ENCODE measurements at regions not wholly inside any gene's neighbourhood (a gene's known extent, or its start where the extent isn't known, plus 50 kb on each side); places are given as distances from the start of the nearest gene placed in this dataset.

GRCh38 chr12:61385771-61386170 lies 874.4 kb upstream of the USP15 start:
- RAD21 ChIA-PET (ENCODE audit: low non-redundant PET in 1 of 2, low total read pairs in 2 of 2, uncharacterized antibody in 2 of 2, unreplicated experiment in 2 of 2), result no interaction called here
- Histone ChIP-seq H3K27me3 (ENCODE audit: insufficient read depth, low read length) (no peaks in the 10 kb centered on the region), H3K4me3 (replicated peaks in 1 of 2; ENCODE audit: low read depth in 1 of 2, low read length in 2 of 2) (no peak overlapping the region), H2AFZ (ENCODE audit: low read depth, low read length, poor library complexity, severe bottlenecking) (no peak overlapping the region), H3K4me1 (ENCODE audit: control insufficient read depth in 1 of 2, insufficient read depth in 2 of 2, low read length in 2 of 2) (no peaks in the 10 kb centered on the region), H3K4me2 (ENCODE audit: low read length) (no peak overlapping the region), H3K9me3 (ENCODE audit: control insufficient read depth in 1 of 2, insufficient read depth in 1 of 2, low read depth in 1 of 2, low read length in 2 of 2) (no peaks in the 10 kb centered on the region), H3K9ac (ENCODE audit: low read length) (no peak overlapping the region), H3K9me2 (ENCODE audit: insufficient read depth) (no peaks in the 10 kb centered on the region), H4K20me1 (ENCODE audit: insufficient read depth) (no peaks in the 10 kb centered on the region), H3K36me3 (ENCODE audit: control insufficient read depth in 1 of 2, insufficient read depth in 2 of 2, low read length in 2 of 2) (no peaks in the 10 kb centered on the region), H3K27ac (ENCODE audit: low read depth, low read length) (no peak overlapping the region), H3K79me2 (ENCODE audit: insufficient read depth, low read length) (no peaks in the 10 kb centered on the region)
- intact Hi-C loops (cut with micrococcal nuclease), result no loop called here
- DNase-seq (ENCODE audit: low read depth, low spot score) (no peak), ATAC-seq (no peak)
- POLR2A ChIA-PET, result no interaction called here
- BruUV-seq (replicated peaks), result no TSS peak
- TF ChIP-seq, protein P1, sequence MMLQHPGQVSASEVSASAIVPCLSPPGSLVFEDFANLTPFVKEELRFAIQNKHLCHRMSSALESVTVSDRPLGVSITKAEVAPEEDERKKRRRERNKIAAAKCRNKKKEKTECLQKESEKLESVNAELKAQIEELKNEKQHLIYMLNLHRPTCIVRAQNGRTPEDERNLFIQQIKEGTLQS (IDR thresholded peaks at IDR 0.05), result no peak
- TF ChIP-seq FOSL1 (IDR thresholded peaks at IDR 0.05; ENCODE audit: low read depth) (no peak), ZFX (IDR thresholded peaks at IDR 0.05) (no peak), ELF1 (IDR thresholded peaks at IDR 0.05; ENCODE audit: borderline replicate concordance, low read depth) (no peak), EGR1 (IDR thresholded peaks at IDR 0.05; ENCODE audit: low read depth) (no peak), CBX3 (IDR thresholded peaks at IDR 0.05; ENCODE audit: low read depth) (no peak), POLR2AphosphoS5 (IDR thresholded peaks at IDR 0.05; ENCODE audit: low read depth, low read length) (no peak), REST (IDR thresholded peaks at IDR 0.05; ENCODE audit: low read depth) (no peak), EZH2phosphoT487 (IDR thresholded peaks at IDR 0.05; ENCODE audit: borderline replicate concordance) (no peak), SIN3A (IDR thresholded peaks at IDR 0.05; ENCODE audit: low read depth) (no peak), RAD21 (IDR thresholded peaks at IDR 0.05; ENCODE audit: low read depth) (no peak), ZNF274 (IDR thresholded peaks at IDR 0.05; ENCODE audit: low read depth, low read length) (no peak)
- TF ChIP-seq, protein P2, sequence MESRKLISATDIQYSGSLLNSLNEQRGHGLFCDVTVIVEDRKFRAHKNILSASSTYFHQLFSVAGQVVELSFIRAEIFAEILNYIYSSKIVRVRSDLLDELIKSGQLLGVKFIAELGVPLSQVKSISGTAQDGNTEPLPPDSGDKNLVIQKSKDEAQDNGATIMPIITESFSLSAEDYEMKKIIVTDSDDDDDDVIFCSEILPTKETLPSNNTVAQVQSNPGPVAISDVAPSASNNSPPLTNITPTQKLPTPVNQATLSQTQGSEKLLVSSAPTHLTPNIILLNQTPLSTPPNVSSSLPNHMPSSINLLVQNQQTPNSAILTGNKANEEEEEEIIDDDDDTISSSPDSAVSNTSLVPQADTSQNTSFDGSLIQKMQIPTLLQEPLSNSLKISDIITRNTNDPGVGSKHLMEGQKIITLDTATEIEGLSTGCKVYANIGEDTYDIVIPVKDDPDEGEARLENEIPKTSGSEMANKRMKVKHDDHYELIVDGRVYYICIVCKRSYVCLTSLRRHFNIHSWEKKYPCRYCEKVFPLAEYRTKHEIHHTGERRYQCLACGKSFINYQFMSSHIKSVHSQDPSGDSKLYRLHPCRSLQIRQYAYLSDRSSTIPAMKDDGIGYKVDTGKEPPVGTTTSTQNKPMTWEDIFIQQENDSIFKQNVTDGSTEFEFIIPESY (IDR thresholded peaks at IDR 0.05; ENCODE audit: extremely low read depth, insufficient replicate concordance, low read length), result no peak
- CTCF ChIA-PET, result no interaction called here
